ENCODE measurements at regions not wholly inside any gene's neighbourhood (a gene's known extent, or its start where the extent isn't known, plus 50 kb on each side); places are given as distances from the start of the nearest gene placed in this dataset.

DNA sequence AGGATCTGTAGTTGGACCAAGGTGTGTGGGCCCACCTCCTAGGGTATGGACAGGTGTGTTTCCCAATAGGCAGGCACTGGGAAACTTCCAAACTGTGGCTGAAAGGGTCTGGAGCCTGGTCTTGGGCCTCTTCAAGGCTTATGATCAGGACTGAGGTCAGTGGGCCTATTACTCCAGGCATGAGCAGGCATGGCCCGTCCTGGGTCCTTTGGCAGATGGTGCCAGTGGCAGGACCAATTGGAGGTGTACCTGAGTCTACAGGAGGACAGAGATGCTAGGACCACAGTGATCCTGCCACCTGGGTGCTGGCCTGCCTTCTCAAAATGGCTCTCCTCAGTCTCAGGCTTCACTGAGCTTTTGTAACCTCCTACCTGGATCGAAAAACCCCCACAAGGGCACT, 95.4 kb downstream of the RAB18 start:
- DNase-seq (ENCODE audit: low read depth) = no peak
- no peak overlapping the region for H3K4me3 ChIP-seq (ENCODE audit: low read depth, low read length)

DNA sequence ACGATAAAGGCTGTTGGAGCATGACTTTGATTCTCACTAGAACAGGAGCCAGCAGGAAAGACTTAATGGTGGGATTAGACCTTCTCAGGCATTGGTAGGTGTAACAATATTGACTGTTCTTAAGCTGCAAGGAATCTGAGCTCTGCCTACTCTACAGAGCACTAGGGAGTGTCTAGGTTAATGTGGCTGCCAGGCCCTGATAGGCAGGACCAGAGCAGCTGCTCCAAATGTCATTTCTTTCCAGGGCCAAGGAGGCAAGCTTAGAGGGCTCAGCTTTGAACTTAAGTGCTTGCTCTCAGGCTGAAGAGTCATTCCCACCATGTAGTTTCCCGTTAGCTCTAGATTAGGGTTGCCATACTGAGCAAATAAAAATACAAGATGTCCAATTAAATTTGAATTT, 96.8 kb downstream of the RAB18 start:
- no peak overlapping the region for H3K4me3 ChIP-seq (ENCODE audit: low read depth, low read length)
- DNase-seq (ENCODE audit: low read depth) = no peak

DNA sequence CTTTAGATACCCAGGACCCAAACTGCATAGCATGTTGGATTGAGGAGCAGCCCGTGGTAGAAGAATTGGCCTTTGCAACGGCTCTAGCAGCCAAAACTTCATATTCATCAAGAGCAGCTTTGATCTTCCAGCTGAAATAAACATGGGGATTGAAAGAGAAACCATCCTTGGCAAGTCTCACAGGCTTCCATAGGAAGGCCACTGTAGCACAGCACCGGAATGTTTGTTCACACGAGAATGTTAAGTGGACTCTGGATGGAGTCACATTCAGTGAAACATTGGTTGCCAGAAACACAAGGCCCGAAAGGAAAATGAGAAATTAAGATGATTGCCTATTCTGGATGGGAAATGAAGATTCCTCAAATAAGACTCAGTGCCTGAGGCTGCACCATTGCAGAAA, 97.4 kb downstream of the RAB18 start:
- DNase-seq (ENCODE audit: low read depth) = no peak
- H3K4me3 ChIP-seq (ENCODE audit: low read depth, low read length) = no peak overlapping the region

DNA sequence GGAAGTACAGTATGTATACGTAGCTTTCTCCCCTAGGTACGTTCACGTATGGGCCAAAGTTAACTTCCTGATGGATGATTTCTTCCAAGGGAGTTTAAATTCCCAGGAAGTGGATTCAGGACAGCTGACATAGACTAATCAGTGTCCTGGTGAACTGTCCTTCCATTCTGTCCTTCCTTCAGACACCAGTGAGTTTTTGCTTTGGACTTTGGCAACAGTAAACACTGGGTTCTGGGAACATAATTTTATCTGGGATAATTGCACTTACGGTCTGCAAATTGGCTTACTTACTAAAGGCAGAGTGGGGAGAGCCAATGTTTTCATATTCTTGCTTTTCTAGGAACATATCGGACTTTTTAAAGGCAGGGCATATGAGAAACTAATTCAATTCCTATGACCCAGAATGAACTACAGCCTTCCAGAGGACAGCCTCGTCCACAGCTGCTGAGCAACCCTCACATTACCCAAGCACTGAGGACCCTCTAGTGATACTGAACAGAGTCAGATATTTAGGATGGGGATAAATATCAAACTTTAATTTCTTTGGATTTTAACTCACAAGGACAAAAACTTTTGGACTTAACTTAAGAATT, 97.9 kb downstream of the RAB18 start:
- no peak for DNase-seq (ENCODE audit: low read depth)
- H3K4me3 ChIP-seq (ENCODE audit: low read depth, low read length) = no peak overlapping the region

DNA sequence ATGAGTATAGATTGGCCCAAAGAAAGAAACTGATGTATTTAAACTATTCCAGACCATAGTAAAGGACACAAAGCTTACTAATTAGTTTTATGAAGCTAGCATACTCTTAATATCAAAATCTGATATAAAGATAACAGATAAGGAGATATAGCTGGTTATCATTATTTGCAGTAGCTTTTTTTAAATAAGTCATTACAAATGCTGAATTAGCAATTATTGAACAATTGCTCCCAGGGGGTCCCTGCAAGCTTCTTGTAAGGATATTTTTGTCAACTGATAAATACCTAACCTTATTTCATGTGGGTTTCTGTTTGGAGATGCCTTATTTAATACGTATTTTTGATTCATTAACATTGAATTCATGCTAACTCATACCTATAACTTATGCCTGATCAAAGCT, 99.0 kb downstream of the RAB18 start:
- no peak for DNase-seq (ENCODE audit: low read depth)
- H3K4me3 ChIP-seq (ENCODE audit: low read depth, low read length) = no peak overlapping the region

DNA sequence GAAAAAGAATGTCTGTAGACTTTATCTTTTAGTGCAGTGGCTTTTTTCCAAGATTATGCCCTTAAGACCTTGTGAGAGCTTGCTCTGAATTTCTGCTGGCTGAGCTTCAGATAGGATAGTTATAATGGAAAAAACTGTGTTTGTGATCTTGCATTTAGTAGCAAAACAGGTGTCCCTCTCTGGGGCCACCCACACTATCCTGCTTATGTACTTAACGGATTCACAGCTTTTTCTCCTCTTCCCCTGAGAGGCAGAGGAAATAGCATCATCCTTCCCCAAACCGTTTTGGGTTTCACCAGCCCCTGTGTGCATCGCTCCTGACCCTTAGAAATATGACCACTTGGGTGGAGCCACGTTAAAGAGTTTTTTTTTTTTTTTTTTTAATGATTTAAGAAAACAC, 101.2 kb downstream of the RAB18 start:
- no peak for DNase-seq (ENCODE audit: low read depth)
- no peak overlapping the region for H3K4me3 ChIP-seq (ENCODE audit: low read depth, low read length)

DNA sequence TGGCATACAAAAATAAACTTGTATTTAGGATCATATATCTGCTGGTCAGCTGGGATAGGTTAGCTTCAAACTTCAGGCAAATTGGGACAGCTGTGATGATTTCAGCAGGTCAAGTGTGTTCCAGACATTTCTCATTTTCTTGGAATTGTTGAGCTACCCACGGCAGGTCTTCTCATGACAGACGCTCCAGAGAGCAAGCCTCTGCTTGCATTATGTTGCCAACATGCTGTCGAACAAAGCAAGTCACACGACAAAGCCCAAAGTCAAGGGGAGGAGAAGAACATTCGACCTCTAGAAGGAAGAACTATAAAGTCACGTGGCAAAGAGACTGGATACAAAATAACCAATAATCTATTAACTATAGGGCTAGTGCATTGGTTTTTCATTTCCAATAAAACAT, 103.5 kb downstream of the RAB18 start:
- DNase-seq (ENCODE audit: low read depth) = no peak
- H3K4me3 ChIP-seq (ENCODE audit: low read depth, low read length) = no peak overlapping the region

DNA sequence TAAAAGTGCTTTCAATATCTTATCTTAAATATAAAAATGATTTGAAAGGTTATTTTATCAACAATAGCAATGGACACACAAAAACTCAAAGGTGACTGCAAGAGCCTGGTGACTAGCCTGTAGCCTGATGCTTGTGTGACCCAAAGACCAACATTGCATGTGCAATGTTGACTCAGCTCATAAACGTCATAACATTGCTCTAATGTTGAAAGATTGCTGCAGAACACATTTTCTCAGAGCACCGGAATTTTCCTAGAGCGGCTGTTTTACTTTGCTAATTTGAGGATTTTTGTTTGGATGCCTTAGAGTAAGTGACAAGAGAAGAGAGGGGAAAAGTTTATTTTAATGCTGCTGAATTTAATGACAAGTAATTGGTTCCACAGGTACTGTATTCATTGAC, 107.1 kb downstream of the RAB18 start:
- H3K4me3 ChIP-seq (ENCODE audit: low read depth, low read length) = no peak overlapping the region
- DNase-seq (ENCODE audit: low read depth) = peak; percentile 51

DNA sequence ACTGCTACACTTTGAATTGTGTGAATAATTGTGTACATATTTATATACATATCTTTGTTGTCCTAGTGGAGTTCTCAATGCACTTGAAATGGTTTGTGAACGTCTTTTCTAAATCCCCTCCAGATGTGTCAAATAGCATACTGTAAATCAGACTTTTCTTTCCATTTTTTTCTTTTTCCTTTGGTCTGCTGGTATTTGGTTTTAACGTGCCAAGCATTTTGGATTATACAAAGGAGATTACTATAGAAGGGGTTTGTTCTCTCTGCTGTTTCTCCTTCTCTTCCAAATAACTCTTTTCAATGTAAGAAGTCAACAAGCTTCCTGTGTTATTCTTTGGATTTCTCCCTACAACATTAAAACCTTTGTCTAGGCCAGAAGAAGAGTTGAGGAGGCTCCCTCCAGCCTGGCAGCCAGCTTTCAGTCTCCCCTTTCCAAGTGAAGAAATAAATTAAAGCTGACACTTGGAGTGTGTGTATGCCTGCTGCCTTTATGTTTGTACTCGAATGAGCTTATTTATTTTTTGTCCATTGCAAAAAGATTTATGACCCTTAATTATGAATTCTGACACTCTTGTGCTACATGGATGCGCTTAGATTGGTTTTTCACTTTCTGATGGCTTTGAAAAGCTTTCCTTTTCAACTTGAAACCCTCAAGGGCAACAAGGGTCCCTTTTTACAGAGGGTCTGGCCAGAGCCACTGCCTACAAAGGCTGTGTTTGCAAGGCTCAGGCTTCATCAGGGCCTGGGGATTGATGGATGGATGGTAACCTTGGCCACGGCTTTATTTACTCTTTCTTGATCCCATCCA, 107.8 kb downstream of the RAB18 start:
- no peak for DNase-seq (ENCODE audit: low read depth)

DNA sequence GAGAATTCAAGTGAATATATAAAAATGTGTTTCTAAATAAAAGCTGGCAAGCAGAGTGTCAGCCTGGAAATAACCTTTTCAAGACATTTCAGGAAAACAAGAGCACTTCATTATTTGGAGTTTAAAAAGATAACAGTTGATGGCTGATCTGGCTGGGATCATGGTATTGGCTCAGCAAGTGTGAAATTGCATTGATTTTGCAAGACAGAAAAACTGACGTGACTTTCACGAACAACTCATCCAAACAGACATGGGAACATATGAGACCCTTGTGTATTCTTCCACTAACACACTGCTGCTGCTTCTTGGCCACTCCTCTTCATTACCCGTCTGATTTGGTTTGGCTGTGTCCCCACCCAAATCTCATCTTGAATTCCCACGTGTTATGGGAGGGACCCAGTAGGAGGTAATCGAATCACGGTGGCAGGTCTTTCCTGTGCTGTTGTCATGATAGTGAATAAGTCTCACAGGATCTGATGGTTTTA, 108.5 kb downstream of the RAB18 start:
- no peak overlapping the region for H3K4me3 ChIP-seq (ENCODE audit: low read depth, low read length)
- DNase-seq (ENCODE audit: low read depth) = peak; percentile 5

More for the DNA sequence above, 107.8 kb downstream of the RAB18 start:
- no peak overlapping the region for H3K4me3 ChIP-seq (ENCODE audit: low read depth, low read length)

DNA sequence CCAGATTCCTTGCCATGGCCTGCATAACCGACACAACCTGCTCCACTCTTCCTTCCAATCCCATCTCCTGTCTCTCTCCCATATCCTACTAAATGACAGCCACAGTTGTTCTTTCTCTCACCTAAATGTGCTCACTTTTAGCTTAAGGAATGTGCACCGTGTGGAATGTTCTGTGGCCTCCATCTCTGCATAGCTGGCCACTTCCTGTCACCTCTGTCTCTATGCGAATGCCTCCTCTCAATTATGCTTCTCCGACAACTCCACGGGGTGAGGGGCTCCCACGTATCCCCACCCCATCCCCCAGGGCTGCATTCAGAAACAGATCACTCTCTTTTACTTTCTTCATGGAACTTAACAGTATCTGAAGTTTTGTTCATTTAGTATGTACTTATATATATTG, 110.7 kb downstream of the RAB18 start:
- no peak overlapping the region for H3K4me3 ChIP-seq (ENCODE audit: low read depth, low read length)
- no peak for DNase-seq (ENCODE audit: low read depth)

DNA sequence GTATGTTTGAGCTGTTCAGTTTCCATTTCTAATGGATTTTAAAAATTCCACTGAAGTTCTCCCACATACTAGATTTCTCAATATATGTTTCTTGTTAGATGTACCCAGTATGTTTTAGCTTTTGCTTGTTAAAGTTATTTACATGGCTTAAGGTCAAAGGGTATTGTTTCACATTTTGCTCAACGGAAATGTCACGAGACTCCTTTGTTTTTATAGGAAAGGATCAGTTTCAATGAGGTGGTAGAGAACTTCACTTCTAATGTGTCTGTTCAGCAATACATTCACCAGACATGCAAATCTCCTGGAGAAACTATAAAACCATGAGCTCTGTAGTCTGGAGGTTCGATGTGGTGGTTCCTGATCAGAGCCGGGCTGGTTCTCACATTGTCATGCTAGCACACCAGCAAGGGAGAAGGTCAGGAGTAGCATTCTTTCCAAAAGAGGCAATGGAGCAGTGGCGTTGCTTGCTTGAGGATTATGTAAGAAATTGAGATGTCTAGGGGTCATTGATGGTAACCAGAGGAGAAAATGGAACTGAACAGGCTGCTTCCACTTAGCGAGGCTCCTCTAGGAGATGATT, 114.0 kb downstream of the RAB18 start:
- DNase-seq (ENCODE audit: low read depth) = no peak
- H3K4me3 ChIP-seq (ENCODE audit: low read depth, low read length) = no peak overlapping the region

DNA sequence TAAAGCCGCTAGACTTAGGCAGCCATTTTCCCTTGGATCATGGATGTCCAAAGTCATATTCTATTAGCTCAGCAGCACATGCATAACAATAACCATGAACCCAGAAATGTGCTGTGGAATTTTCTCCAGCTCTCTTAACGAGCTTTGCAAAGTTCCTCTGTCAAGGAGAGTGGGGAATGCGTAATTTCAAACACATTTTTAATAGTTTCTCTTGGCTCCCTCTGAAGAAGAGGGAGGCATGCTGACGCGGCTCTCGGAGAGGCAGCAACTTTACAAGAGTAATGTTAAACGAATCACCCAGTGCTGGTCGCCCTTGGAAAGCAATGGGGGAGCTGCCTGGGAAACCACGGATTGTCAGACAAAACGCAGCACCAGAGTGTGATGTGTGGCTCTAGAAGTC, 114.8 kb downstream of the RAB18 start:
- no peak overlapping the region for H3K4me3 ChIP-seq (ENCODE audit: low read depth, low read length)
- DNase-seq (ENCODE audit: low read depth) = no peak

DNA sequence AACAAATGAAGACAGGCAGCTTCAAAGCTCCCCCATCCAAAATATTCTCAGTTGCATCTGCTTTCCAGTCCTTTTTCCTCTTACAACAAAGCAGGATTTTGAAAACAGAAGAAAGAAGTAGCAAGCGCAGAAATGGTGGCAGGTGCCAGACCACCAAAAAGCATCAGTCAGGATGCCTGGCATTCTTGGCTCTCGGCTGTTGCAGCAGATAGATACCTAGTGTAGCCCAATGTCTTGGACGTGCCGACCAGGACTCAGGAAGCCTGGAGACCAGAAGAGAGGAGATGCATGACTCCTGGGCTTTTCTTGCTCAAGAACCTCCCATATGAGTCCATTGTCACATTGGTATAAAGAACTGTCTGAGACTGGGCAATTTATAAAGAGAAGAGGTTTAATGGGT, 115.2 kb downstream of the RAB18 start:
- H3K4me3 ChIP-seq (ENCODE audit: low read depth, low read length) = no peak overlapping the region
- DNase-seq (ENCODE audit: low read depth) = no peak

DNA sequence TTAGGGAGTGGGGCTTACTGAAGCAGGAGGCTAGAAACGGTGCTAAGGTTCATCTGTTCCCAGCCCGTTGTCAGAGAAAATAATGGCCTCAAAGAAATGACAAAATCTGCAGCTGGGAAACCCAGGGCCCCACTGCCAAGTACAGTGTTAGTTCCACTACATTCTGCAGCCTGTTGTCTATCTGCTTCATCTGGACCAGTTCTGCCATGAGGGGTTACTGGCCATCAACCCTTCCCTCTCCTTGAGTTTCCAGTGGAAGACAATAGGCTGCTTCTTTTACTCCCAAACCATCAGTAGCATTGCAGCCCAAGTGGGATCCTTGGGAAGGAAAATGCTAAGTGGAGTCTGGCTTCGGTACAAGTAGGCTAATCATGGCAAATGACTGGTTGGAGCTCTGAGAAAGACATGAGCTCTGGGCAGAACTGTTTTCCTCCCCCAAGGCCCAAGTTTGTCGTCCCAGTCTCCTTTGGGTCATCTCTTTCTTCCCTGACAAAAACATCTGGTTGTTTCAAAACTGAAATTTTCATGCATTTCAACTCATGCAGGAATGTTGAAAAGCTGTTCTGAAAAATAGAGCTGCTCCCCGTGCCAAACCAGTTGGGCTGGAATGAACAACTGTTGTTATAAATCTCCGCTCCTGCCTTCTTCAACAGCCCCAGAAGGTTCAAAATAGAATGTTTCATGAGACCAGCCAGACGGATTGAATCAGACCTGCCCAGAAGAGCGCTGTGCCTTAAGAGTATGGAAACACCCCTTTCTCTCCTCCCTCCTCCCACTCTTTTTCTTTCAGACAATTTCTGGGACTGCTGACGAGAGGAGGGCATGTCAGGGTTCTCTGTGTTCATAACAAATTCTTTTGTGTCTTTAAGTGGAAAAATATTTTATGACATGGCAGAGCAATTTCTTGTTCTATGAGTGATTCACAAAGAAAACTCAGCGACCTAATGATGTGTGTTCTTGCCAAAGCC, 116.6 kb downstream of the RAB18 start:
- H3K4me3 ChIP-seq (ENCODE audit: low read depth, low read length) = peak overlapping the region; percentile 2
- peak; percentile 70 for DNase-seq (ENCODE audit: low read depth)

DNA sequence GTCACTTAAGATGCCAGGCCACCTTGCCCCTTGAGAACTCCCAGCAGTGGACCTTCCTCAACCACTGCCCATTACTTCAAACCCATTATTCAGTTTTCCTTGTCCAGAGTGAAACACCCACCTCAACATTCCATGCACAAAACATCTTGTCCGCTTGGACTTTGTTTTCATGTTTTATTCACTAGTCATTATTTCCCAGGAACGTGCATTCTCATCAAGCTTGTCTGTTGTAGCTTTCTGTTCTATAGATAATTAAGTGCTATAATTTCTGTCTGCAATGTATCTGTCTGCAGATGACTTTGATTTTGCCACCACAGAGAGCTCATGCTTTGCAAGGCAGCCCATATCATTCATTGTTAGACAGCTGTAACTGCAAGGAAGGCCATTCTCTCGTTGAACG, 117.4 kb downstream of the RAB18 start:
- peak overlapping the region; percentile 2 for H3K4me3 ChIP-seq (ENCODE audit: low read depth, low read length)
- DNase-seq (ENCODE audit: low read depth) = no peak

DNA sequence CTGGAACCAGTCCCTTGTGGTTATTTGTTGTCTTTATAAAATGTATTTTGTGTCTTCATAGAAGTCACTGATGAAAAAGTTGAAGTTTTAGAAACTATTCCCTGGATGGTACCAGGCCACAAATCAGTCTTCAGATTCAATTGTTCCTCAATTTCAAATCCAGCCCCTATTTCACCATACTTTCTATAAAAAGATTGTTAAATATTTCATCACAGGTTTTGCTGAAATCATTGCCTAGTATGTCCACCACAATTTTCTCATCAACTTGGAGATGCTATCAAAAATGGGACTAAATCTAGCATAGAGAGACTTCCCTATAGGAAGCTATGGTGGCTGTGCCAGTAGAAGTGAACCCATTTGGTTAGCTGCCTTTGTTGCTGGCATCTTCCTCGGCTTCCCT, 118.5 kb downstream of the RAB18 start:
- DNase-seq (ENCODE audit: low read depth) = no peak
- no peak overlapping the region for H3K4me3 ChIP-seq (ENCODE audit: low read depth, low read length)
